Hypothalamus (tissue), 51 donors: ENCODE measurements at regions not wholly inside any gene's neighbourhood (a gene's known extent, or its start where the extent isn't known, plus 50 kb on each side); places are given as distances from the start of the nearest gene placed in this dataset.
"Not testable (repeated sequence)": the region's sequence is repeated elsewhere in the genome, so short reads cannot be mapped to it uniquely, and the experiment has no call there.

Experiments used
- DNase-seq, 51 donors: peaks; one replicate each; lab custom pipeline; 2025; lab: John Stamatoyannopoulos, UW

DNA sequence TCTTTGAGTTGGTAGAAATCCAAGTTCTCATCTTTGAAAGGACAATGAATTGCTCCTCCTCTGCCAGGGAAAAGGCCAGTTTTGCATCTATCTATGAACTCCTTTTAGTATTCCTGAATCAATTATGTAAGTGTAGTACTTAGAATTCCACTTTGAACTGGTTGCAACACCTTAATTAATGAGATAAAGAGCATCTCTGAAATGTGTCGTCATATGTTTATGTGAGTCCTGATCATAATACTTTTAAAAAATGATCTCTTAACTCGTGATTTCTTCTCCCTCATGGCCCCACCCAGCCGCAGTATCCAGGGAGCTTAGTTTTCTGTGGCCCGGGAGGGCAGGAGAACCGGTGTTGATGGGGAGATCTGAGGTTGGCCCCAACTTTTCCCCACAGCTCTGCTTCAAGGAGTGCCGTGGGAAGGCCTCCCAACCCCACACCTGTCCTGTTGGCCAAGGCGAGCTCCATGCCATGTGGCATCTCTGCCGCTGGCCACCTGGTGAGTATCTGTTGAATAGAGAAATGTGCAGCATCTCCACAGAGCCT is 203.5 kb downstream of the TMEM121 start:
- DNase-seq = not testable (repeated sequence)

DNA sequence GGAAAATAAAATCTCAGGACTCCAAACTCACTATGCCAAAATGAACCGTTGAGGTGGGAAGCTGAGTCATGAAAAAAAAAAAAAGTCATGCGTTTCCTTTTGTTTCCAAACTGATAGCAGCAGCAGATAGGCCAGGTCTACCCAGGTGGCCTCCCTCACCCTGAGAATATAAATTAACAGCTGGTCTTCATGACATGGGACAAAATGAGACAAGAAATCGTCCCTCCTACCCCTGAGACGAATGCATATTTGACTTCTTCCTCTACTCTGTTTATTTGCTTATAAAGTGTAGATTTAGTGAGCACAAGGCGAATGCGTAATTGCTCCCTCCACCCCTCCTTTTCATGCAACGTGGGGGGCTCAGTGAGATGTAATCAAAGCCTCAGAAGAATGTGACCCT is 204.3 kb downstream of the TMEM121 start:
- DNase-seq = not testable (repeated sequence)

DNA sequence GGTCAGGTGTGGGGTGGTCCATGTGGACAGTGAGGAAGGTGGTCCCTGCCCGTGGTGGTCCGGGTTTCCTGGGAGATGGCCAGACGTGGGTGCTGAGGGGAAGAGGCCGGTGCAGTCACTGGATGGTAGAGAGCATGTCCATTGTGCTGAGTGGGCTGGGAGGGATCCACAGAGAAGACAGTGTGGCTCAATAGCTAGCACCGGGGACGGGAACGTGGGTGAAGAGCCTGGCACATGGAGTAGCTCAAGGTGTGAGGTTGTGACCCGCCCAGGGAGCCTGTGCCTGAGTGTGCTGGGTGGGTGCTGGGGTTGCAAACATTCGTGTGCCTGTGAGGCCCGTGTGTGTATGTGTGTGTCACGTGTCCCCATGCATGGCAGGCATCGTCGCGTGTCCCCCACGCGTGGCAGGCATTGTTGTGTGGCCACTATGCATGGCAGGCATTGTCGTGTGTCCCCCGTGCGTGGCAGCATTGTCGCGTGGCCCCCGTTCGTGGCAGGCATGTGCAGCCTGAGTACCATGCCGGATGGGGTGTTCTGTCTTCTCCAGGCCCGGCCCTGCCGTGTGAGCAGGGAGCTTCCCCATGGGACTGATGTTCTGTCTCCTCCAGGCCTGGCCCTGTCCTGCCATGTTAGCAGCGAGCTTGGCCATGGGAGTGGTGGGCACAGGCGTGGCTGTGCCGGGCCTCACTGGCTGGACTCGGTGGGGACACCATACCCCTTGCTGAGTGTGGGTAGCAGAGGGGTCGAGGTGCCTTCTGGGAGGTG is 205.0 kb downstream of the TMEM121 start:
- DNase-seq = not testable (repeated sequence)

GRCh38 chr14:105733081-105734065 is 207.0 kb downstream of the TMEM121 start:
- no peak for DNase-seq

DNA sequence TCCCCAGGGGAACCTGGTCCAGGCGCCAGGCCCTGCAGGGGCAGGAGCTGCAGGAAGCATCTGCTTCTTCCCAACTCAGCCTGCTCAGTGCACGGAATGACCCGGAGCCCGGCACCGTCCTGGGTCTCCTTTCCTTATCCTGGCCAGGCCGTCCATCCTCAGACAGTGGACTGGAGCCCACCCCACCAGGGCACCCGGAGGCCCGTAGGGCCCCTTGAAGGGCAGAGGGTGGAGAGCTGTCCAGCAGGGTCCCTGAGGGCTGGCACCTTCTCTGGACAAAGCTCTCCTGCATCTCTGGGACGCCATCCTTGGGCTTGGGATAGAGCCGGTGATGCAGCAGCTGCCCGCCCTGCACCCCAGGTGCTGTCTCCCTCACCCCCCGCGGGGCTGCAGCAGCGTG is 207.9 kb downstream of the TMEM121 start:
- not testable (repeated sequence) for DNase-seq

- DNase-seq = not testable (repeated sequence)
These were observed 209.9 kb downstream of the TMEM121 start for GRCh38 chr14:105736331-105736730.

- no peak for DNase-seq
These were observed 211.3 kb downstream of the TMEM121 start for GRCh38 chr14:105737504-105738246.

GRCh38 chr14:105738638-105739037 is 212.3 kb downstream of the TMEM121 start:
- no peak for DNase-seq

DNA sequence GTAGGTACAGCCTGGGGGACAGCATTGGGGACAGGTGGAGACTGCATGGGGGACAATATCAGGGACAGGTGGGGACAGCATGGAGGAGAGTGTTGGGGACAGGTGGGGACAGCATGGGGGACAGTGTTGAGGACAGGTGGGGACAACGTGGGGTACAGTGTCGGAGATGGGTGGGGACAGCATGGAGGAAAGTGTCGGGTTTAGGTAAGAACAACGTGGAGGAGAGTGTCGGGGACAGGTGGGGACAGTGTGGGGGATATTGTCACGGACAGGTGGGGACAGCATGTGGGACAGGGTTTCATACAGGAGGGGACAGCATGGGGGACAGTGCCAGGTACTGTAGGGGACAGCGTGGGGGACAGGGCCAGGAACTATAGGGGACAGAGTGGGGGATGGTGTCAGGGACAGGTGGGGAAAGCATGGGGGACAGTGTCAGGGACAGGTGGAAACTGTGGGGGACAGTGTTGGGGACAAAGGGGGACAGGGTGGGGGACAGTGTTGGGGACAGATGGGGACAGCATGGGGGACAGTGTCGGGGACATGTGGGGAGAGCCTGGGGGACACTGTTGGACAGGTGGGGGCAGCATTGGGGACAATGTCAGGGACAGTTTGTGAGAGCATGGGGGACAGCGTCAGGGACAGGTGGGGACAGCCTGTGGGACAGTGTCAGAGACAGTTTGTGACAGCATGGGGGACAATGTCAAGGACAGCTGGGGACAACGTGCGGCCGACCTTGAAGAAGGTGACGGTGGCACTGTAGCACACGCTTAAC is 213.1 kb downstream of the TMEM121 start:
- no peak for DNase-seq

GRCh38 chr14:105740272-105740671 is 213.9 kb downstream of the TMEM121 start:
- not testable (repeated sequence) for DNase-seq

- not testable (repeated sequence) for DNase-seq
These were observed 214.6 kb downstream of the TMEM121 start for GRCh38 chr14:105740961-105741360.

- DNase-seq = not testable (repeated sequence)
These were observed 215.5 kb downstream of the TMEM121 start for GRCh38 chr14:105741707-105742530.

DNA sequence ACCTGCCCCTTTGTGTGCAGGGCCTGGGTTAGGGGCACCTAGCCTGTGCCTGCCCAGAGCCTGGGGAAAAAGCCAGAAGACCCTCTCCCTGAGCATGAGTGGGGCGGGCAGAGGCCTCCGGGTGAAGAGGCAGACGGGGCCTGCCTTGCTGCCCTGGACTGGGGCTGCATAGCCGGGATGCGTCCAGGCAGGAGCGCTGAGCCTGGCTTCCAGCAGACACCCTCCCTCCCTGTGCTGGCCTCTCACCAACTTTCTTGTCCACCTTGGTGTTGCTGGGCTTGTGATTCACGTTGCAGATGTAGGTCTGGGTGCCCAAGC is 216.1 kb downstream of the TMEM121 start:
- DNase-seq = no peak

DNA sequence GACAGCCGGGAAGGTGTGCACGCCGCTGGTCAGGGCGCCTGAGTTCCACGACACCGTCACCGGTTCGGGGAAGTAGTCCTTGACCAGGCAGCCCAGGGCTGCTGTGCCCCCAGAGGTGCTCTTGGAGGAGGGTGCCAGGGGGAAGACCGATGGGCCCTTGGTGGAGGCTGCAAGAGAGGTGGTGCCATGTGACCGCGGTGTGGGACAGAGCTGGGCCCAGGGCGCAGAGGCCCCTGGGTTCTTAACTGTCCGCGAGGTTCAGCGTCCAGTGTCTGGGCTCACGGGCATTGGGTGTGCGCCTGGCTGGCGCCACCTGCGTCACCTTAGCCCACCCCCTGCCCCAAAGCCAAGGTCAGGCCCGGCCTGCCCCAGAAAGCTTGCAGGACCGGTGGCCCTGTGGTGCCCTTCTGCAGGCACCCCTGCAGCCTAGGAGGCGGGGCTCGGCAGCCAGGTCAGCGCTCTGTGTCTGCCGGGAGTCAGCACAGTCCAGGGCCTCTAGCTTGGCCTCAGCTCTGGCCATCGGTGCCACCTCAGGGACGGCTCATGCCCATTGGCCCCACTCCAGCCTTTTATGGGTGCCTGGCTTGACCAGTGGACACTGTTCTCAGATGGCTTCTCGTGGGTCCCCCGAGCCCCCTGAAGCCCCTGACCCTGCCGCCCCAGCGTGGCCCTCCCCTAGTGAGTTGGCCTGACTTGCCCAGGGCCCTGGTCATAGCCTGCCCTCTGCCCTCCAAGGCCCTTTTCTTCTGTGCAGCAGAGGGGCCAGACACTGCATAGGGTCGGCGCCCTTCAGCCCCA is 216.7 kb downstream of the TMEM121 start:
- not testable (repeated sequence) for DNase-seq

- not testable (repeated sequence) for DNase-seq
These were observed 217.9 kb downstream of the TMEM121 start for GRCh38 chr14:105744213-105744787.

DNA sequence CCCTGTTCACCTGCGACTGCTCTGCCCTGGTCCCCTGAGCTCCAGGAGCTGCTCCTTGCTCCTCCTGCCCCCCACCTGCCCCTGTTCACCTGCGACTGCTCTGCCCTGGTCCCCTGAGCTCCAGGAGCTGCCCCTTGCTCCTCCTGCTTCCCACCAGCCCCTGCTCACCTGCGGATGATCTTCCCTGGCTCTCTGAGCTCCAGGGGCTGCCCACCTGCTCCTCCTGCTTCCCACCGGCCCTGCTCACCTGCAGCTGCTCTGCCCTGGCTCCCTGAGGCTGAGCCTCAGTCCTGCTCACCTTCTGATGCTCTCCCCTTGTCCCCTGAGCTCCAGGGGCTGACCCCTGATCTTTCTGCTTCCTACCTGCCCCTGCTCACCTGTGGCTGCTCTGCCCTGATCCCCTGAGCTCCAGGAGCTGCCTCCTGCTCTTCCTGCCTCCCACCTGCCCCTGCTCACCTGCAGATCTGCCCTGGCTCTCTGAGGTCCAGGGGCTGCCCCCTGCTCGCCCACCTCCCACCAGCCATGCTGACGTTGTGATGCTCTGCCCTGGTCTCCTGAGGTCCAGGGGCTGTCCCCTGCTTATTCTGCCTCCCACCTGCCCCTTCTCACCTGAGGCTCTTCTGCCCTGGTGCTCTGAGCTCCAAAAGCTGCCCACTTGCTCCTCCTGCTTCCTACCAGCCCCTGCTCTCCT is 219.2 kb downstream of the TMEM121 start:
- no peak for DNase-seq

GRCh38 chr14:105746124-105746514 is 219.7 kb downstream of the TMEM121 start:
- no peak for DNase-seq
